OCI-LY1 (cell line): ENCODE measurements at regions not wholly inside any gene's neighbourhood (a gene's known extent, or its start where the extent isn't known, plus 50 kb on each side); places are given as distances from the start of the nearest gene placed in this dataset.

Experiments used
- H2AFZ ChIP-seq: fragments of 200-600 bp; sonication (generic), shearing (Covaris generic); 2 replicates; pipeline ENCODE4 v1.6.0; 2014; ENCODE audit warnings: antibody characterized with exemption, mild to moderate bottlenecking, low read length
- H3F3A ChIP-seq: fragments of 200-600 bp; sonication (generic), shearing (Covaris generic); 2 replicates; pipeline ENCODE4 v1.6.0; 2014; ENCODE audit warnings: mild to moderate bottlenecking, antibody characterized with exemption, low read length, moderate library complexity; ENCODE audit not compliant: insufficient read depth
- H3K27ac ChIP-seq: fragments of 200-600 bp; sonication (generic); 2 replicates; pipeline ENCODE4 v1.5.1; 2014; ENCODE audit warnings: low read length, mixed run types, mild to moderate bottlenecking, low read depth; ENCODE audit not compliant: poor library complexity, severe bottlenecking
- H3K27me3 ChIP-seq: fragments of 200-600 bp; sonication (generic); 2 replicates; pipeline ENCODE4 v1.6.0; 2014; ENCODE audit warnings: antibody characterized with exemption, mild to moderate bottlenecking, low read length, moderate library complexity; ENCODE audit not compliant: insufficient read depth
- H3K36me3 ChIP-seq: fragments of 200-600 bp; sonication (generic); 2 replicates; pipeline ENCODE4 v1.6.1; 2014; ENCODE audit warnings: mild to moderate bottlenecking, antibody characterized with exemption, low read length, moderate library complexity, mixed read lengths; ENCODE audit not compliant: insufficient read depth
- H3K4me1 ChIP-seq: fragments of 200-600 bp; sonication (generic); 2 replicates; pipeline ENCODE4 v1.5.1; 2014; ENCODE audit warnings: mild to moderate bottlenecking, low read length, moderate library complexity; ENCODE audit not compliant: insufficient read depth, severe bottlenecking
- H3K4me2 ChIP-seq: fragments of 200-600 bp; sonication (generic), shearing (Covaris generic); 2 replicates; pipeline ENCODE4 v1.6.1; 2014; ENCODE audit warnings: low read length
- H3K4me3 ChIP-seq: fragments of 200-600 bp; sonication (generic); 2 replicates; pipeline ENCODE4 v1.5.1; 2014; ENCODE audit warnings: low read length, low read depth, mild to moderate bottlenecking, mixed read lengths; ENCODE audit not compliant: poor library complexity, severe bottlenecking
- H3K79me2 ChIP-seq: fragments of 200-600 bp; shearing (Covaris generic); 2 replicates; pipeline ENCODE4 v1.6.1; 2016; ENCODE audit warnings: mixed run types, low read length, mixed read lengths; ENCODE audit not compliant: insufficient read depth
- H3K9ac ChIP-seq: fragments of 200-600 bp; sonication (generic), shearing (Covaris generic); 2 replicates; pipeline ENCODE4 v1.6.1; 2014; ENCODE audit warnings: mild to moderate bottlenecking, low read length, mixed read lengths
- H3K9me2 ChIP-seq: fragments of 200-600 bp; sonication (generic), shearing (Covaris generic); 2 replicates; pipeline ENCODE4 v1.6.1; 2014; ENCODE audit warnings: low read depth, mild to moderate bottlenecking, low read length, mixed read lengths
- H3K9me3 ChIP-seq: fragments of 200-600 bp; shearing (Covaris generic); 2 replicates; pipeline ENCODE4 v1.6.1; 2014; ENCODE audit warnings: low read length, mixed read lengths
- H4K20me1 ChIP-seq: fragments of 200-600 bp; sonication (generic), shearing (Covaris generic); 2 replicates; pipeline ENCODE4 v1.6.0; 2016; ENCODE audit warnings: mild to moderate bottlenecking, low read length; ENCODE audit not compliant: insufficient read depth
- EZH2 ChIP-seq: fragments of 200-600 bp; sonication (generic), shearing (Covaris generic); IDR thresholded peaks from 2 replicates; pipeline ENCODE4 v1.8.0; 2017; ENCODE audit warnings: borderline replicate concordance, mixed run types, mild to moderate bottlenecking, antibody characterized with exemption, low read length, moderate library complexity, mixed read lengths
- TF ChIP-seq, protein P1 (sequence below): fragments of 200-600 bp; sonication (generic), shearing (Covaris generic); IDR thresholded peaks from 2 replicates; pipeline ENCODE4 v1.5.1; 2017; ENCODE audit warnings: mild to moderate bottlenecking, antibody characterized with exemption, low read length, moderate library complexity, mixed read lengths

DNA sequence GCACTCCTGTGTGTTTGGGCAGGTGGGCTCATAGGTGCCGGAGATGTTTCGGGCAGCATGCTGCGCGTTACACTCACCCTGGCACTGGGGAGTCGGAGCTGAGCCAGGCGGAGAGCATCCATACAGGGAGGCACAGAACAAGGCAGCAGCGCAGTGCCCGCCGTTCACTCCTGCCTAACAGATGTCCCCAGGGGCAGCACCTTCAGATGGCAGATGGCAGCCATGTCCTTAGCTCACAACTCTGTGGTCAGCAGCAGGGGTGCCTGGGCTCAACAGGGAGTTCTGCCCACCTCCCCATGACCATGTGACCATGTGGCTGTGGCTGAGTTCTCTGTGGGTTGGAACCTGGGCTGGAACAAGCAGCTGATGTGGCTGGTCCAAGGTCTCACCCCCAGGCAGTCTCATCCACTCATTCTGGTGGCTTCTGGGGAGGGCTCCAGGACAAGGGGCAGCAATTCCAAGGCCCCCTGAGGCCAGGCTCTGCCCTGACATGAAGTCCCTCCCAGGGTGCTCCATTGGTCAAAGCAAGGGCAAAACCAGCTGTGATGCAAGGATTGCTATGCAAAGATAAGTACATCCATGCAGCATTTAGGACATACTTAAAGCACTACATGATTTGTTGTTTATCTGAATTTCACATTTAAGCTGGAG, 64.2 kb downstream of the MRPL36 start:
- Histone ChIP-seq H3K9ac (no peak overlapping the region), H3K36me3 (no peaks in the 10 kb centered on the region), H3K79me2 (no peaks in the 10 kb centered on the region), H3K9me3 (no peaks in the 10 kb centered on the region), H3K27me3 (peaks cover 6% of the 10 kb centered on the region; the same call in 1 of the 2 replicates), H2AFZ (no peak overlapping the region), H3F3A (no peaks in the 10 kb centered on the region), H3K4me1 (no peaks in the 10 kb centered on the region), H4K20me1 (no peaks in the 10 kb centered on the region), H3K4me3 (no peak overlapping the region), H3K9me2 (no peaks in the 10 kb centered on the region), H3K27ac (no peak overlapping the region), H3K4me2 (no peak overlapping the region)
- TF ChIP-seq EZH2, result no peak
- TF ChIP-seq, protein P1, sequence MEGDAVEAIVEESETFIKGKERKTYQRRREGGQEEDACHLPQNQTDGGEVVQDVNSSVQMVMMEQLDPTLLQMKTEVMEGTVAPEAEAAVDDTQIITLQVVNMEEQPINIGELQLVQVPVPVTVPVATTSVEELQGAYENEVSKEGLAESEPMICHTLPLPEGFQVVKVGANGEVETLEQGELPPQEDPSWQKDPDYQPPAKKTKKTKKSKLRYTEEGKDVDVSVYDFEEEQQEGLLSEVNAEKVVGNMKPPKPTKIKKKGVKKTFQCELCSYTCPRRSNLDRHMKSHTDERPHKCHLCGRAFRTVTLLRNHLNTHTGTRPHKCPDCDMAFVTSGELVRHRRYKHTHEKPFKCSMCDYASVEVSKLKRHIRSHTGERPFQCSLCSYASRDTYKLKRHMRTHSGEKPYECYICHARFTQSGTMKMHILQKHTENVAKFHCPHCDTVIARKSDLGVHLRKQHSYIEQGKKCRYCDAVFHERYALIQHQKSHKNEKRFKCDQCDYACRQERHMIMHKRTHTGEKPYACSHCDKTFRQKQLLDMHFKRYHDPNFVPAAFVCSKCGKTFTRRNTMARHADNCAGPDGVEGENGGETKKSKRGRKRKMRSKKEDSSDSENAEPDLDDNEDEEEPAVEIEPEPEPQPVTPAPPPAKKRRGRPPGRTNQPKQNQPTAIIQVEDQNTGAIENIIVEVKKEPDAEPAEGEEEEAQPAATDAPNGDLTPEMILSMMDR, result no peak

DNA sequence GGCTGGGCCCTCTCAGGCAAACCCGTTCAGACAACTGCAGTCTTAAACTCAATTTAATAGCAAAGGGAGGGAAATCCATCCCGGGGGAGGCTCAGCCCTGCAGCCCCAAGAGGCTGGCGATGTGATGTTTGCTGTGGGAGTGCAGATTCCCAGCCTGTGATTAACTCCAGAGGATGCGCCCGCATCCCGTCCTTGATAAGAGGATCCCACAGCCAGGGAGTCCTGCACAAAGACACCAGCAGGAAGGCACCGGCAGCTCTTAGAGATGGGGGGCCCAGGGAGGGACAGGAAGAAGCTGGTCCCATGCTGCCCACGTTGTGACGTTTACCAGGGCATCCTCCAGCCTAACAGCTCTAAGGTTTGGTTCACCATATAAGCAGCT, 64.7 kb downstream of the MRPL36 start:
- Histone ChIP-seq H3K4me1 (no peaks in the 10 kb centered on the region), H4K20me1 (no peaks in the 10 kb centered on the region), H3K4me2 (no peak overlapping the region), H2AFZ (no peak overlapping the region), H3K36me3 (no peaks in the 10 kb centered on the region), H3K9ac (no peak overlapping the region), H3K27me3 (peaks cover 6% of the 10 kb centered on the region; the same call in 1 of the 2 replicates), H3F3A (no peaks in the 10 kb centered on the region), H3K27ac (no peak overlapping the region), H3K9me3 (no peaks in the 10 kb centered on the region), H3K9me2 (no peaks in the 10 kb centered on the region), H3K79me2 (no peaks in the 10 kb centered on the region), H3K4me3 (no peak overlapping the region)
- TF ChIP-seq, protein P1, result no peak
- TF ChIP-seq EZH2, result no peak

DNA sequence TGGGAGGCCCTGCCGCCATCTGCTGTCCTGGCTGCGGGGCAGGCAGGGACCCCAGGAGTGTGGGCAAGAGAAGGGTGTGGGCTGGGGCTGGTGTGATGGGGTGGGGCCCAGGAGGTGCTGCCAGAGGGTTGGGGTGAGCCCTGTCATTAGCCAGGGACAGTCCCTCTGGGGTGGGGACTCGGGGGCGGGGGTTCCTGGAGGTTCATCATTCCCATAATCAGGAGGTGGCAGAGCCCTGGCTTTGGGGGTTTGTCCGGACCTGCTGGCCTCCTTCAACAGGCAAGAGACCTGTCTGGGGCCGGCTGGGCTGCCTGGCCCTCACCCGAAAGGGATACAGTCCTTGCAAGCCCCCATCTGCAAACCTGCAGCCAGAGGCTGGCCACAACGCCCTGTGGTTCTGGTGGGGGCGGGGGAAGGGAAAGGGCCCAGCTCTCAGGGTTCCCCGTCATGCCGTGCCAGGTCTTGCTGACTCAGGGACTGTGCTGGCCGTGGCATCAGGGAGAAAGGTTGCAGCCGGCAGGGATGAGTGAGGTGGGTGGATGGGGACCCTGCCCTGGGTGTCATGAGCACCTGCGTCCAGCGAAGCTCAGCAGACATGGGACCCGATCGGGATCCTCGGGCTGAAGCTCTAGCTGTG, 65.2 kb downstream of the MRPL36 start:
- no peaks in the 10 kb centered on the region for H3K79me2 ChIP-seq
- no peak overlapping the region for H2AFZ ChIP-seq
- H3K36me3 ChIP-seq, result no peaks in the 10 kb centered on the region
- no peaks in the 10 kb centered on the region for H3F3A ChIP-seq
- H3K9me3 ChIP-seq, result no peaks in the 10 kb centered on the region
- no peaks in the 10 kb centered on the region for H3K4me1 ChIP-seq
- H3K4me2 ChIP-seq, result no peak overlapping the region
- peaks cover 6% of the 10 kb centered on the region; the same call in 1 of the 2 replicates for H3K27me3 ChIP-seq
- no peak overlapping the region for H3K27ac ChIP-seq
- H3K9me2 ChIP-seq, result no peaks in the 10 kb centered on the region
- no peak overlapping the region for H3K9ac ChIP-seq
- TF ChIP-seq EZH2, result no peak
- TF ChIP-seq, protein P1, result no peak
- H4K20me1 ChIP-seq, result no peaks in the 10 kb centered on the region
- no peak overlapping the region for H3K4me3 ChIP-seq
